GM23338 (cell line): ENCODE measurements at regions not wholly inside any gene's neighbourhood (a gene's known extent, or its start where the extent isn't known, plus 50 kb on each side); places are given as distances from the start of the nearest gene placed in this dataset.

Source experiments
- ATAC-seq: fragments of 200-7000 bp; cut with Tn5 transposase; 3 replicates; pipeline ENCODE4 v1.9.1; 2020
- DNase-seq: peaks from one replicate; pipeline ENCODE4 v3.0.0-alpha.2; 2015; ENCODE audit warnings: low spot score
- H2AFZ ChIP-seq: fragments of 200-600 bp; sonication (generic); 2 replicates; pipeline ENCODE4 v1.8.0; 2016; ENCODE audit warnings: antibody characterized with exemption, mild to moderate bottlenecking, moderate library complexity
- H3F3A ChIP-seq: fragments of 200-600 bp; sonication (generic); replicated peaks from 2 replicates; pipeline ENCODE4 v1.8.0; 2017; ENCODE audit warnings: antibody characterized with exemption, mixed run types, low read depth
- H3K27ac ChIP-seq: fragments of 200-600 bp; sonication (generic); 2 replicates; pipeline ENCODE4 v1.6.1; 2016; ENCODE audit warnings: low read depth
- H3K27me3 ChIP-seq: fragments of 200-600 bp; sonication (generic); 2 replicates; pipeline ENCODE4 v1.8.0; 2016; ENCODE audit warnings: mild to moderate bottlenecking, mixed run types, moderate library complexity; ENCODE audit not compliant: insufficient read depth
- H3K36me3 ChIP-seq: fragments of 200-600 bp; sonication (generic); 2 replicates; pipeline ENCODE4 v1.8.0; 2016; ENCODE audit warnings: mild to moderate bottlenecking; ENCODE audit not compliant: insufficient read depth
- H3K4me1 ChIP-seq: fragments of 200-600 bp; sonication (generic); 2 replicates; pipeline ENCODE4 v1.8.0; 2016; ENCODE audit warnings: mild to moderate bottlenecking, moderate library complexity; ENCODE audit not compliant: insufficient read depth
- H3K4me2 ChIP-seq: fragments of 200-600 bp; sonication (generic); 2 replicates; pipeline ENCODE4 v1.7.1; 2017; ENCODE audit warnings: mixed run types
- H3K4me3 ChIP-seq: fragments of 200-600 bp; sonication (generic); 2 replicates; pipeline ENCODE4 v1.6.1; 2016; ENCODE audit warnings: mixed run types
- H3K79me2 ChIP-seq: fragments of 200-600 bp; sonication (generic); replicated peaks from 2 replicates; pipeline ENCODE4 v1.8.0; 2017; ENCODE audit warnings: mild to moderate bottlenecking; ENCODE audit not compliant: insufficient read depth
- H3K9me2 ChIP-seq: fragments of 200-600 bp; sonication (generic); 2 replicates; pipeline ENCODE4 v1.8.0; 2017; ENCODE audit not compliant: insufficient read depth
- H4K20me1 ChIP-seq: fragments of 200-600 bp; sonication (generic); replicated peaks from 2 replicates; pipeline ENCODE4 v1.8.0; 2017; ENCODE audit warnings: mild to moderate bottlenecking; ENCODE audit not compliant: insufficient read depth
- H3K27ac Mint-ChIP-seq: 2 replicates; pipeline ENCODE4 v1.8.0; 2020; ENCODE audit warnings: inconsistent platforms, mild to moderate bottlenecking, moderate library complexity, mixed read lengths
- H3K27me3 Mint-ChIP-seq: 3 replicates; pipeline ENCODE4 v1.8.0; 2022; ENCODE audit warnings: low read depth, mild to moderate bottlenecking, moderate library complexity, mixed read lengths, inconsistent platforms; ENCODE audit not compliant: insufficient read depth, poor library complexity
- H3K36me3 Mint-ChIP-seq: 3 replicates; pipeline ENCODE4 v1.8.0; 2021; ENCODE audit warnings: low read depth, mild to moderate bottlenecking, inconsistent platforms, moderate library complexity, mixed read lengths
- H3K4me1 Mint-ChIP-seq: 3 replicates; pipeline ENCODE4 v1.8.0; 2020; ENCODE audit warnings: mild to moderate bottlenecking, inconsistent platforms, mixed read lengths
- H3K4me3 Mint-ChIP-seq: 3 replicates; pipeline ENCODE4 v1.8.0; 2021; ENCODE audit warnings: moderate library complexity, mild to moderate bottlenecking, inconsistent platforms, mixed read lengths
- H3K9me3 Mint-ChIP-seq: 3 replicates; pipeline ENCODE4 v1.8.0; 2020; ENCODE audit warnings: moderate library complexity, mild to moderate bottlenecking, inconsistent platforms, mixed read lengths
- CREB1 ChIP-seq: fragments of 250-450 bp; sonication (Bioruptor Pico); IDR thresholded peaks from 2 replicates; pipeline ENCODE4 v1.5.0; 2020; ENCODE audit warnings: low read depth, mild to moderate bottlenecking, moderate library complexity
- CTCF ChIP-seq, 2 experiments: fragments of 200-600 bp in 1 of 2; sonication (generic) in 1 of 2; conservative IDR thresholded peaks; 2 replicates each; pipeline versions ENCODE4 v1.5.1 to v1.6.1; 2016 to 2017; ENCODE audit warnings: antibody characterized with exemption in 2 of 2, low read depth in 2 of 2, mild to moderate bottlenecking in 2 of 2, moderate library complexity in 1 of 2
- ETS1 ChIP-seq: IDR thresholded peaks from 2 replicates; pipeline ENCODE4 v1.6.1; 2016; ENCODE audit warnings: antibody characterized with exemption
- EZH2 ChIP-seq: fragments of 200-600 bp; sonication (generic); IDR thresholded peaks from one replicate; pipeline ENCODE4 v1.8.0; 2017; ENCODE audit warnings: antibody characterized with exemption, mild to moderate bottlenecking, low read depth; ENCODE audit not compliant: unreplicated experiment
- EZH2phosphoT487 ChIP-seq: fragments of 200-600 bp; sonication (generic); IDR thresholded peaks from one replicate; pipeline ENCODE4 v1.8.1; 2018; ENCODE audit warnings: antibody characterized with exemption; ENCODE audit not compliant: unreplicated experiment
- JUNB ChIP-seq: IDR thresholded peaks from one replicate; pipeline ENCODE4 v1.6.1; 2016; ENCODE audit warnings: antibody characterized with exemption; ENCODE audit not compliant: unreplicated experiment
- NANOG ChIP-seq: IDR thresholded peaks from 2 replicates; pipeline ENCODE4 v1.6.1; 2016; ENCODE audit warnings: antibody characterized with exemption, borderline replicate concordance
- POLR2AphosphoS5 ChIP-seq: IDR thresholded peaks from 2 replicates; pipeline ENCODE4 v1.6.1; 2016; ENCODE audit warnings: antibody characterized with exemption, low read depth
- STAT1 ChIP-seq: IDR thresholded peaks from one replicate; pipeline ENCODE4 v1.6.1; 2016; ENCODE audit warnings: antibody characterized with exemption; ENCODE audit not compliant: unreplicated experiment
- ZNF114 ChIP-seq: fragments of 250-450 bp; sonication (Bioruptor Pico); IDR thresholded peaks from 2 replicates; pipeline ENCODE4 v1.5.0; 2020; ENCODE audit warnings: mild to moderate bottlenecking, moderate library complexity
- ZNF331 ChIP-seq: fragments of 250-450 bp; sonication (Bioruptor Pico); IDR thresholded peaks from 2 replicates; pipeline ENCODE4 v1.5.0; 2020; ENCODE audit warnings: low read depth, mild to moderate bottlenecking, moderate library complexity
- ZNF462 ChIP-seq: fragments of 250-450 bp; sonication (Bioruptor Pico); IDR thresholded peaks from 2 replicates; pipeline ENCODE4 v1.5.0; 2020; ENCODE audit warnings: mild to moderate bottlenecking, moderate library complexity
- TF ChIP-seq, protein P1 (sequence below): IDR thresholded peaks from one replicate; pipeline ENCODE4 v1.6.1; 2018; ENCODE audit warnings: antibody characterized with exemption; ENCODE audit not compliant: unreplicated experiment

DNA sequence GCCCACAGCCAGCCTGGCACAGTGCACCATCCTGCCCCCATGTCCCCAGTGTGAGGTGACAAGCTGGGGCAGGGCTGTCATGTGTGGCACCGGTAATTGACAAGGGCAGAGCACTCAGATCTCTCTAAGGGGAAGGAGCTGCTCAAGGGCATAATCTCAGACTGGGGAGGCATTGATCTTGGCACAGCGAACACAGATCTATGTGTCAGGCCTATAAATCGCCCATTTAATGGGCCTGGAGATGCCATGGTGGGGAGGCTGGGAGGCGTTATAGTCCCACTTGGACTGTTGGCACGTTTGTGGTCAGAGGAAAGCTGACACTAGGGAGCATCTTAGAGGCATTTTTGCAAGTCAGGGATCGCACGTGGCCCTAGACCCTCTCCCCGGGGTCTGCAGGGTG is 594.1 kb downstream of the PTPRU start:
- Histone ChIP-seq H3K4me1 (no peaks in the 10 kb centered on the region), H3K4me3 (no peak overlapping the region), H3K36me3 (no peaks in the 10 kb centered on the region), H3K27ac (no peak overlapping the region), H3K79me2 (no peaks in the 10 kb centered on the region), H3K9me2 (no peaks in the 10 kb centered on the region), H3K4me2 (no peak overlapping the region), H4K20me1 (no peaks in the 10 kb centered on the region), H2AFZ (no peak overlapping the region), H3K27me3 (no peaks in the 10 kb centered on the region), H3F3A (0 out of 2 replicates have a peak, but pooled peaks cover under 1% of the 10 kb centered on the region)
- Mint-ChIP-seq H3K4me1 (no peaks in the 10 kb centered on the region; the same call in 2 of the 3 replicates), H3K9me3 (no peaks in the 10 kb centered on the region), H3K27ac (no peak overlapping the region), H3K4me3 (no peak overlapping the region), H3K36me3 (no peaks in the 10 kb centered on the region), H3K27me3 (peaks cover 3% of the 10 kb centered on the region)
- no peak for ATAC-seq
- DNase-seq, result no peak
- TF ChIP-seq ETS1 (no peak), EZH2phosphoT487 (no peak), EZH2 (no peak), ZNF114 (CRISPR knock-in tag) (no peak), JUNB (no peak), CTCF (conservative IDR thresholded peaks at IDR 0.05; ENCODE audit: low read depth in 2 of 2) (no peak), ZNF331 (CRISPR knock-in tag) (no peak), NANOG (no peak), STAT1 (no peak), CREB1 (CRISPR knock-in tag) (no peak), POLR2AphosphoS5 (no peak), ZNF462 (CRISPR knock-in tag) (no peak)
- TF ChIP-seq, protein P1, sequence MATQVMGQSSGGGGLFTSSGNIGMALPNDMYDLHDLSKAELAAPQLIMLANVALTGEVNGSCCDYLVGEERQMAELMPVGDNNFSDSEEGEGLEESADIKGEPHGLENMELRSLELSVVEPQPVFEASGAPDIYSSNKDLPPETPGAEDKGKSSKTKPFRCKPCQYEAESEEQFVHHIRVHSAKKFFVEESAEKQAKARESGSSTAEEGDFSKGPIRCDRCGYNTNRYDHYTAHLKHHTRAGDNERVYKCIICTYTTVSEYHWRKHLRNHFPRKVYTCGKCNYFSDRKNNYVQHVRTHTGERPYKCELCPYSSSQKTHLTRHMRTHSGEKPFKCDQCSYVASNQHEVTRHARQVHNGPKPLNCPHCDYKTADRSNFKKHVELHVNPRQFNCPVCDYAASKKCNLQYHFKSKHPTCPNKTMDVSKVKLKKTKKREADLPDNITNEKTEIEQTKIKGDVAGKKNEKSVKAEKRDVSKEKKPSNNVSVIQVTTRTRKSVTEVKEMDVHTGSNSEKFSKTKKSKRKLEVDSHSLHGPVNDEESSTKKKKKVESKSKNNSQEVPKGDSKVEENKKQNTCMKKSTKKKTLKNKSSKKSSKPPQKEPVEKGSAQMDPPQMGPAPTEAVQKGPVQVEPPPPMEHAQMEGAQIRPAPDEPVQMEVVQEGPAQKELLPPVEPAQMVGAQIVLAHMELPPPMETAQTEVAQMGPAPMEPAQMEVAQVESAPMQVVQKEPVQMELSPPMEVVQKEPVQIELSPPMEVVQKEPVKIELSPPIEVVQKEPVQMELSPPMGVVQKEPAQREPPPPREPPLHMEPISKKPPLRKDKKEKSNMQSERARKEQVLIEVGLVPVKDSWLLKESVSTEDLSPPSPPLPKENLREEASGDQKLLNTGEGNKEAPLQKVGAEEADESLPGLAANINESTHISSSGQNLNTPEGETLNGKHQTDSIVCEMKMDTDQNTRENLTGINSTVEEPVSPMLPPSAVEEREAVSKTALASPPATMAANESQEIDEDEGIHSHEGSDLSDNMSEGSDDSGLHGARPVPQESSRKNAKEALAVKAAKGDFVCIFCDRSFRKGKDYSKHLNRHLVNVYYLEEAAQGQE, result no peak
